ENCODE measurements at regions not wholly inside any gene's neighbourhood (a gene's known extent, or its start where the extent isn't known, plus 50 kb on each side); places are given as distances from the start of the nearest gene placed in this dataset.

DNA sequence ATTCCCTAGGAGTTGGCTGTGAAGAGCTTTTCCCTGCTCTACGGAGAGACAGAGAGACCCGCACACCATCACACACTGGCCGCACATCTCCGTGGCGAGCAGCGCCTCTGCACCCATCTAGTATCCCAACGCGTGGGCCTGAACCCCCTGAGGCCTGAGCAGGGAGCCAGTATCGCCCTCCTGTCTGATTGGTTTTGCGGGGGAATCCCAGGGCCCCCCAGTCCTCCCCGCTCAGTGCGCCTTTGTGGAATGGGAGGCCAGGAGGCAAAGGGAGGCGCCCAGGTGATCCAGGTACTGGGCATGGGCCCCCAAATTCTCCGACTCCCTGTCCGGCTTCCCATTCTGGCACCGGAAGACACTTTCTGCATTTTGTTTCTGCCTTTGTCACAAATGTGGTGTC is 344.3 kb downstream of the GLRX3 start:
- Histone ChIP-seq H3K27me3 (no peaks in the 10 kb centered on the region), H3K36me3 (no peaks in the 10 kb centered on the region), H3K9me3 (no peaks in the 10 kb centered on the region), H3K27ac (no peak overlapping the region), H3K4me1 (no peaks in the 10 kb centered on the region), H3K4me3 (no peak overlapping the region)
- WGBS, 2 donors = 82 to 86% methylated on average over 7 of the region's 16 CpGs
- no peak for TF ChIP-seq POLR2A (IDR thresholded peaks at IDR 0.05)
- TF ChIP-seq, protein P1, sequence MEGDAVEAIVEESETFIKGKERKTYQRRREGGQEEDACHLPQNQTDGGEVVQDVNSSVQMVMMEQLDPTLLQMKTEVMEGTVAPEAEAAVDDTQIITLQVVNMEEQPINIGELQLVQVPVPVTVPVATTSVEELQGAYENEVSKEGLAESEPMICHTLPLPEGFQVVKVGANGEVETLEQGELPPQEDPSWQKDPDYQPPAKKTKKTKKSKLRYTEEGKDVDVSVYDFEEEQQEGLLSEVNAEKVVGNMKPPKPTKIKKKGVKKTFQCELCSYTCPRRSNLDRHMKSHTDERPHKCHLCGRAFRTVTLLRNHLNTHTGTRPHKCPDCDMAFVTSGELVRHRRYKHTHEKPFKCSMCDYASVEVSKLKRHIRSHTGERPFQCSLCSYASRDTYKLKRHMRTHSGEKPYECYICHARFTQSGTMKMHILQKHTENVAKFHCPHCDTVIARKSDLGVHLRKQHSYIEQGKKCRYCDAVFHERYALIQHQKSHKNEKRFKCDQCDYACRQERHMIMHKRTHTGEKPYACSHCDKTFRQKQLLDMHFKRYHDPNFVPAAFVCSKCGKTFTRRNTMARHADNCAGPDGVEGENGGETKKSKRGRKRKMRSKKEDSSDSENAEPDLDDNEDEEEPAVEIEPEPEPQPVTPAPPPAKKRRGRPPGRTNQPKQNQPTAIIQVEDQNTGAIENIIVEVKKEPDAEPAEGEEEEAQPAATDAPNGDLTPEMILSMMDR (IDR thresholded peaks at IDR 0.05) = no peak
- intact Hi-C loops (cut with DNase I) = no loop called here
- no peak for DNase-seq

DNA sequence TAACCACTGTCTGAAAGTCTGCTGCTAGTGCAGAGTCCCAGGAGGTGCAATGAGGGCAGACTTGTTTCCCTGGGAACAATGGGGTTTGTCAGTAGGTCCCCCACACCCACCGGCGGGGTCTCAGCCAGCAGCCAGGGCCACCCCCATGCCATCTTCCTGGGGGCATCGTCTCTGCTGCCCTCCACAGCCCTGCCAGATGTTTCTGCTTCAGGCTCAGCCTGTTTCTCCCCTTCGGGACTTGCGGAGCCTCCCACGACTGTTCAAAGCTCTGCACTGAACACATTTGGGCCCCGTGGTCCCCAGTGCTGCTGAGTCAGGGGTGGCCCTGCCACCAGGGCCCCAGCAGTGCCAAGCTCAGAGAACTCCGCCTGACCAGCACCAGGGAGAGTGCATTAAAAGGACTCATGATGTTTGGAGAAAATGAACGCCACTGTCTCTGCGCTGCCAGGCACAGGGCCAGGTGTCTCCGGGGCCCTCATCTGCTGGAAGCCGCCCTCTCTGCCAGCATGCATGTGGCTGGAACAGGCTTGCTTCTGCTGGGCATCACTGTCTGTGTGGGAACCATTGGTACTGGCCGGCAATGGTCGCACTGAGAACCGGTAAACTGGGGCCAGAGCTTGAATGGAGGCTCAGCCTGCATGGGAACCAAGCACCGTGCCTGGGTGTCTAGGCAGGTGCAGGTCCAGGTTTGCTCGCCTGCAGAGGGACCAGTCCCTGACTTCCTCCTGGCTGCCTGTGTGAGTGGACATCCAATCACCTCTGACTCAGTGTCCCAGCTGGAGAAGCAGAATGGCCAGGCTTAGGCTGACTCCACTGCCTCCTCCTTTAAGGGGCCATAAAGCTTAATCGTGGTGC is 345.1 kb downstream of the GLRX3 start:
- intact Hi-C loops (cut with DNase I) = no loop called here
- no peak for DNase-seq
- 65 to 76% methylated on average over 2 to 5 of the region's 18 CpGs for WGBS, 2 donors
- Histone ChIP-seq H3K36me3 (no peaks in the 10 kb centered on the region), H3K27me3 (no peaks in the 10 kb centered on the region), H3K4me1 (no peaks in the 10 kb centered on the region), H3K27ac (no peak overlapping the region), H3K4me3 (no peak overlapping the region), H3K9me3 (no peaks in the 10 kb centered on the region)
- no peak for TF ChIP-seq POLR2A (IDR thresholded peaks at IDR 0.05)
- TF ChIP-seq, protein P1 (IDR thresholded peaks at IDR 0.05) = no peak

DNA sequence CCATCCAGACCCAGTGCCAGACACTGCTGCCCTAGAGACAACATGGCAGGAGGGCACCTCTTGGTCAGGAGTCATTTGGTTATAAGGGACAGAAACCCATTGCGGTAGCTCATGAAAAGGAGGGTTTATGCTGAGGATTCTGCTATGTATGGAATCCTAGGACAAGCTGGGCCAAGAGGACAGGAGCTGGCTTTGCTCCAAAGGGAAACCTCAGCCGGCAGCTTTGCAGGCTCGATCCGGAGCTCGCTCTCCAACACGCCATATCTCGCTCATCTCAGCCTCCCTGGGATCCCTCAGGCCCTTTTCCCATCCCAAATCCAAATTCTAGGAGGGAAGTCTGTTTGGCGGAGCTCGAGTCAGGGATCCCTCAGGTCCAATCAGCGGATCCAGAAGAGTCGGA is 345.7 kb downstream of the GLRX3 start:
- Histone ChIP-seq H3K4me3 (no peak overlapping the region), H3K27ac (no peak overlapping the region), H3K9me3 (no peaks in the 10 kb centered on the region), H3K4me1 (no peaks in the 10 kb centered on the region), H3K36me3 (no peaks in the 10 kb centered on the region), H3K27me3 (no peaks in the 10 kb centered on the region)
- 48 to 68% methylated on average over 8 of the region's 11 CpGs for WGBS, 2 donors
- no peak for DNase-seq
- no peak for TF ChIP-seq POLR2A (IDR thresholded peaks at IDR 0.05)
- TF ChIP-seq, protein P1 (IDR thresholded peaks at IDR 0.05) = no peak
- intact Hi-C loops (cut with DNase I) = no loop called here

DNA sequence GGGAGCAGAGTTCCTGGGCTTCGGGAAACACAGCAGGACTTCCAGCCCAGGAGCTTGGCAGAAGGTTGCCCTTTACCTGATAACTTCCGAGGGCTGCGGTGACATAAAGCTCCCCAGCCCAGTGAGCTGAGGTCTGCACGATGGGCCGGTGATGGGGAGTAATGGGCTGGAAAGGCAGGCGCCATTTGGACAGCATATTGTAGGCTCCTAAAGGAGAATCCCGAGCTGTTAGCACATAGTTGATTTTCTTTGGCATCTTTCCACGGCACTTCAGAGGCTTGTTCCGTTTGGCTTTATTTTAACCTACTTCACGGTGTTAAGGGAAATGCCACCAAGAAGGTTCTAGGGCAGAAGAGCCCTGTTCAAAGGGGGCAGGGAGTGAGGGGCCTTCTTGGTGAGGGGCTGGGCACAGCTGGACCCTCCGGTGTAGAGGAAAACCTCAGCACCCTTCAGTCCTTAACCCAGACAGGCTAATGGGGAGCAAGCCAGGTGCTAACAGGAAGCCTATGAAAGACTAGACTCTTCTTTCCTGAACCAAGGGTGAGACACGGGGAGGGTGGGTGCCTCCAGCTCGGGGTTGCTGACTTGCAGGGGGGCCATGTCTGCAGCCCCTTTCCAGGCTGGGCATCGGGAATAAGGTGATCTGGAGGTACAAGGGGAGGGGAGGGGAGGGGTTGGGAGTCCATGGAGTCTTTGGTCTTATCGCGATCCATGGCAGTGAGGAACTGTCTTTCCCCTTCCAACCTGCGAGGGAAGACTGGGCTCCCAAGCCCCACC is 347.7 kb downstream of the GLRX3 start:
- H3K27ac ChIP-seq = no peak overlapping the region
- H3K27me3 ChIP-seq = no peaks in the 10 kb centered on the region
- no peaks in the 10 kb centered on the region for H3K4me1 ChIP-seq
- H3K4me3 ChIP-seq = no peak overlapping the region
- WGBS, 2 donors = 47 to 52% methylated on average over 6 to 13 of the region's 17 CpGs
- H3K9me3 ChIP-seq = no peaks in the 10 kb centered on the region
- no peak for DNase-seq
- no peak for TF ChIP-seq POLR2A (IDR thresholded peaks at IDR 0.05)
- TF ChIP-seq, protein P1 (IDR thresholded peaks at IDR 0.05) = no peak
- intact Hi-C loops (cut with DNase I) = no loop called here
- H3K36me3 ChIP-seq = no peaks in the 10 kb centered on the region
